PC-3 (cell line): ENCODE measurements at regions not wholly inside any gene's neighbourhood (a gene's known extent, or its start where the extent isn't known, plus 50 kb on each side); places are given as distances from the start of the nearest gene placed in this dataset.

ENCODE experiments used
- ATAC-seq: fragments of 200-7000 bp; cut with Tn5 transposase; 2 replicates; pipeline ENCODE4 v1.9.1; 2020; ENCODE audit warnings: mild to moderate bottlenecking, moderate library complexity
- BruUV-seq: library from RNA; stranded (reverse); fragments of 400-500 nt; replicated peaks from 2 replicates; lab custom pipeline; 2021; lab: Mats Ljungman, UMichigan
- CTCF ChIA-PET: fragments of 300-600 bp; sonication (Branson Sonifier 250); formaldehyde crosslinking; loops from one replicate; lab custom pipeline; 2022; ENCODE audit warnings: antibody characterized with exemption; lab: Charles Lee
- POLR2A ChIA-PET: fragments of 300-600 bp; sonication (Branson Sonifier 250); formaldehyde crosslinking; loops from one replicate; lab custom pipeline; 2022; ENCODE audit warnings: antibody characterized with exemption; ENCODE audit not compliant: unreplicated experiment; lab: Charles Lee
- DNase-seq: peaks from one replicate; pipeline ENCODE4 v3.0.0-alpha.2; 2015
- H2AFZ ChIP-seq: fragments of 300-600 bp; sonication (generic); 2 replicates; pipeline ENCODE4 v1.6.0; 2016; ENCODE audit warnings: antibody characterized with exemption, low read length
- H3F3A ChIP-seq: fragments of 300-600 bp; sonication (generic); one replicate; pipeline ENCODE4 v1.6.0; 2017; ENCODE audit warnings: antibody characterized with exemption, low read length, control low read depth, mild to moderate bottlenecking; ENCODE audit not compliant: unreplicated experiment
- H3K27ac ChIP-seq: fragments of 300-600 bp; sonication (generic); 2 replicates; pipeline ENCODE4 v1.5.1; 2016; ENCODE audit warnings: mild to moderate bottlenecking, low read length
- H3K27me3 ChIP-seq: fragments of 300-600 bp; sonication (generic); 2 replicates; pipeline ENCODE4 v1.6.1; 2016; ENCODE audit warnings: low read length, mixed read lengths
- H3K36me3 ChIP-seq: fragments of 300-600 bp; sonication (generic); 2 replicates; pipeline ENCODE4 v1.6.1; 2016; ENCODE audit warnings: low read depth, mixed run types, low read length, mixed read lengths
- H3K4me1 ChIP-seq: fragments of 300-600 bp; sonication (generic); 2 replicates; pipeline ENCODE4 v1.5.1; 2016; ENCODE audit warnings: low read length; ENCODE audit not compliant: insufficient read depth
- H3K4me2 ChIP-seq: fragments of 300-600 bp; sonication (generic); 2 replicates; pipeline ENCODE4 v1.6.0; 2016; ENCODE audit warnings: low read length
- H3K4me3 ChIP-seq: fragments of 300-600 bp; sonication (generic); 2 replicates; pipeline ENCODE4 v1.5.1; 2016; ENCODE audit warnings: mild to moderate bottlenecking, low read length, mixed read lengths
- H3K79me2 ChIP-seq: fragments of 300-600 bp; sonication (generic); 2 replicates; pipeline ENCODE4 v1.6.1; 2017; ENCODE audit warnings: low read length, mixed read lengths
- H3K9ac ChIP-seq: fragments of 300-600 bp; sonication (generic); 2 replicates; pipeline ENCODE4 v1.6.0; 2016; ENCODE audit warnings: mild to moderate bottlenecking, low read length
- H3K9me2 ChIP-seq: fragments of 300-600 bp; sonication (generic); replicated peaks from 2 replicates; pipeline ENCODE4 v1.6.1; 2016; ENCODE audit warnings: mixed run types, low read length, mixed read lengths
- H3K9me3 ChIP-seq: fragments of 300-600 bp; sonication (generic); 2 replicates; pipeline ENCODE4 v1.6.1; 2016; ENCODE audit warnings: low read length, mixed read lengths
- H4K20me1 ChIP-seq: fragments of 300-600 bp; sonication (generic); 2 replicates; pipeline ENCODE4 v1.6.1; 2016; ENCODE audit warnings: low read length, mixed read lengths
- EZH2 ChIP-seq: fragments of 300-600 bp; sonication (generic); IDR thresholded peaks from one replicate; pipeline ENCODE4 v1.6.1; 2017; ENCODE audit warnings: antibody characterized with exemption, mild to moderate bottlenecking, low read length; ENCODE audit not compliant: unreplicated experiment
- EZH2phosphoT487 ChIP-seq: fragments of 300-600 bp; sonication (generic); IDR thresholded peaks from 2 replicates; pipeline ENCODE4 v1.6.1; 2018; ENCODE audit warnings: mild to moderate bottlenecking, antibody characterized with exemption, low read length, borderline replicate concordance
- intact Hi-C: fragments of 100-400 bp; cut with micrococcal nuclease; formaldehyde crosslinking; loops from 2 replicates; pipeline ENCODE4 v1.9.0; 2023
- TF ChIP-seq, protein P1 (sequence below): fragments of 300-600 bp; sonication (generic); conservative IDR thresholded peaks from 2 replicates; pipeline ENCODE4 v1.5.1; 2017; ENCODE audit warnings: antibody characterized with exemption, low read depth, mild to moderate bottlenecking, low read length

- H3K9me3 ChIP-seq = no peaks in the 10 kb centered on the region
- peaks cover 34% of the 10 kb centered on the region for H3K4me1 ChIP-seq
- no peaks in the 10 kb centered on the region for H4K20me1 ChIP-seq
- no peaks in the 10 kb centered on the region for H3K27me3 ChIP-seq
- peaks cover 10% of the 10 kb centered on the region for H3F3A ChIP-seq
- H3K27ac ChIP-seq = no peak overlapping the region
- intact Hi-C loops = no loop called here
- H3K9ac ChIP-seq = no peak overlapping the region
- BruUV-seq = no TSS peak
- no peaks in the 10 kb centered on the region for H3K36me3 ChIP-seq
- H3K4me3 ChIP-seq = no peak overlapping the region
- no peak overlapping the region for H2AFZ ChIP-seq
- DNase-seq (no peak), ATAC-seq (no peak)
- TF ChIP-seq EZH2 = no peak
- TF ChIP-seq, protein P1, sequence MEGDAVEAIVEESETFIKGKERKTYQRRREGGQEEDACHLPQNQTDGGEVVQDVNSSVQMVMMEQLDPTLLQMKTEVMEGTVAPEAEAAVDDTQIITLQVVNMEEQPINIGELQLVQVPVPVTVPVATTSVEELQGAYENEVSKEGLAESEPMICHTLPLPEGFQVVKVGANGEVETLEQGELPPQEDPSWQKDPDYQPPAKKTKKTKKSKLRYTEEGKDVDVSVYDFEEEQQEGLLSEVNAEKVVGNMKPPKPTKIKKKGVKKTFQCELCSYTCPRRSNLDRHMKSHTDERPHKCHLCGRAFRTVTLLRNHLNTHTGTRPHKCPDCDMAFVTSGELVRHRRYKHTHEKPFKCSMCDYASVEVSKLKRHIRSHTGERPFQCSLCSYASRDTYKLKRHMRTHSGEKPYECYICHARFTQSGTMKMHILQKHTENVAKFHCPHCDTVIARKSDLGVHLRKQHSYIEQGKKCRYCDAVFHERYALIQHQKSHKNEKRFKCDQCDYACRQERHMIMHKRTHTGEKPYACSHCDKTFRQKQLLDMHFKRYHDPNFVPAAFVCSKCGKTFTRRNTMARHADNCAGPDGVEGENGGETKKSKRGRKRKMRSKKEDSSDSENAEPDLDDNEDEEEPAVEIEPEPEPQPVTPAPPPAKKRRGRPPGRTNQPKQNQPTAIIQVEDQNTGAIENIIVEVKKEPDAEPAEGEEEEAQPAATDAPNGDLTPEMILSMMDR = no peak
- POLR2A ChIA-PET = no interaction called here
- no peaks in the 10 kb centered on the region; the same call in 1 of the 2 replicates for H3K9me2 ChIP-seq
- no peak overlapping the region for H3K4me2 ChIP-seq
- CTCF ChIA-PET = no interaction called here
- H3K79me2 ChIP-seq = no peaks in the 10 kb centered on the region
These were observed 794.0 kb downstream of the RNF144A start for GRCh38 chr2:7711167-7711566.

DNA sequence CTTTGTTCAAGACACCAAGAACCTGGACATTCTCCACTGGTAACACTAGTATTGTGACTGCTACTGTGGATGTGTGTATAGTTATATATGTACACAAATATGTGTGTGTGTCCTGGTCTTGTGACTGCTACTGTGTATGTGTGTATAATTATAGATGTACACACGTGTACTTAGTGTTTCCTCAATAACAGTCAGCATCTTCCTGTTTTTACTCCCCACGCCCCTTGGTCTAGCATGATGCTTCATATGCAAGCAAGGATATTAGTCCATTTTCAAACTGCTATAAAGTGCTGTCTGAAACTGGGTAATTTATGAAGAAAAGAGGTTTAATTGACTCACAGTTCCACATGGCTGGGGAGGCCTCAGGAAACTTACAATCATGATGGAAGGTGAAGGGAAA, 802.7 kb downstream of the RNF144A start:
- no peaks in the 10 kb centered on the region for H3K9me3 ChIP-seq
- intact Hi-C loops = no loop called here
- H3K9me2 ChIP-seq = no peaks in the 10 kb centered on the region
- H4K20me1 ChIP-seq = no peaks in the 10 kb centered on the region
- ChIA-PET CTCF (no interaction called here), POLR2A (no interaction called here)
- no TSS peak for BruUV-seq
- TF ChIP-seq EZH2phosphoT487 (no peak), EZH2 (no peak)
- TF ChIP-seq, protein P1 = no peak
- no peak overlapping the region for H3K27ac ChIP-seq
- H3K27me3 ChIP-seq = no peaks in the 10 kb centered on the region
- H3K4me1 ChIP-seq = no peaks in the 10 kb centered on the region
- H3K79me2 ChIP-seq = no peaks in the 10 kb centered on the region
- no peaks in the 10 kb centered on the region for H3K36me3 ChIP-seq
- no peak for ATAC-seq
- H3K4me3 ChIP-seq = no peak overlapping the region
- H3K9ac ChIP-seq = no peak overlapping the region
- no peak for DNase-seq
- H3F3A ChIP-seq = no peaks in the 10 kb centered on the region
- H2AFZ ChIP-seq = no peak overlapping the region
- H3K4me2 ChIP-seq = no peak overlapping the region

- Histone ChIP-seq H3K27ac (no peak overlapping the region), H3K4me3 (no peak overlapping the region), H3K4me2 (no peak overlapping the region), H3K36me3 (no peaks in the 10 kb centered on the region), H3K9ac (no peak overlapping the region), H3K27me3 (no peaks in the 10 kb centered on the region), H3F3A (no peaks in the 10 kb centered on the region), H3K9me2 (no peaks in the 10 kb centered on the region), H3K79me2 (no peaks in the 10 kb centered on the region), H3K4me1 (peaks cover 4% of the 10 kb centered on the region; the same call in 1 of the 2 replicates), H3K9me3 (no peaks in the 10 kb centered on the region), H4K20me1 (no peaks in the 10 kb centered on the region), H2AFZ (no peak overlapping the region)
- ChIA-PET POLR2A (no interaction called here), CTCF (no interaction called here)
- TF ChIP-seq, protein P1 = no peak
- no peak for TF ChIP-seq EZH2
- TF ChIP-seq EZH2phosphoT487 = no peak
- no peak for ATAC-seq
- intact Hi-C loops = no loop called here
- no TSS peak for BruUV-seq
- no peak for DNase-seq
These were observed 804.3 kb downstream of the RNF144A start for GRCh38 chr2:7721413-7721995.
